ENCODE measurements at regions not wholly inside any gene's neighbourhood (a gene's known extent, or its start where the extent isn't known, plus 50 kb on each side); places are given as distances from the start of the nearest gene placed in this dataset.

DNA sequence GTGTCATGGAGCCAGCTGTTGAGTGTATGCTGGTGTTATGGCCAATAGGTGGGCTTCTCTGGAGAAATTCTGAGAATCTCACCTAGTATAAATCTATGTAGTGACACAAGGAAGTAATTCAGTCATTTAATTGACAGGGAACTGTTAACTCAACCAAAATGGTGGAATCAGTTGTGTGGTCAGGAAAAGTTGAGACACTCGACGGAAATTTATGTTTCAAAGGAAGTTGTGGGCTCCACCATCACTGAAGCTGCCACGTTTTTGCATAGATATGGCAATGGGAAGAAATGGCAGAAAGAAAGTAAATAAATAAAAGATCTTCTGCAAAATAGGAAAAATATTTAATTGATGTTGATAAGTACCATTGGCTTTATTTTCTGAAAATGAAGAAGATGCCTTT lies 84.5 kb downstream of the ATP6V1G3 start:
- Histone ChIP-seq H2BK15ac (ENCODE audit: low read length) (no peak overlapping the region), H2AFZ (ENCODE audit: low read length) (no peak overlapping the region), H2BK5ac (ENCODE audit: low read depth, low read length) (no peak overlapping the region), H3K4me2 (ENCODE audit: insufficient read depth in 1 of 2, low read depth in 2 of 2, low read length in 2 of 2) (no peak overlapping the region), H3K36me3 (ENCODE audit: control insufficient read depth in 2 of 4, insufficient read depth in 4 of 4, low read length in 3 of 4) (no peaks in the 10 kb centered on the region), H3K18ac (ENCODE audit: extremely low read depth, low read length) (no peak overlapping the region), H3K23me2 (ENCODE audit: low read depth, low read length) (no peaks in the 10 kb centered on the region), H3K23ac (ENCODE audit: insufficient read length) (no peak overlapping the region), H2AK5ac (ENCODE audit: low read depth, low read length) (no peak overlapping the region), H3K4me1 (replicated peaks in 1 of 4; ENCODE audit: control insufficient read depth in 3 of 4, insufficient read depth in 4 of 4, low read length in 3 of 4) (no peaks in the 10 kb centered on the region), H3K79me2 (ENCODE audit: control insufficient read depth in 1 of 2, insufficient read depth in 2 of 2, low read length in 2 of 2) (no peaks in the 10 kb centered on the region), H3K79me1 (ENCODE audit: low read depth, low read length) (no peaks in the 10 kb centered on the region), H4K8ac (ENCODE audit: extremely low read depth, insufficient read depth, low read length) (no peak overlapping the region), H3K27ac (ENCODE audit: low read depth, low read length) (no peak overlapping the region), H4K5ac (ENCODE audit: insufficient read length, low read depth, low read length) (no peak overlapping the region), H3K27me3 (replicated peaks in 1 of 4; ENCODE audit: control insufficient read depth in 3 of 4, extremely low read depth in 1 of 4, insufficient read depth in 3 of 4, low read length in 3 of 4) (no peaks in the 10 kb centered on the region), H2BK20ac (ENCODE audit: low read length) (no peak overlapping the region), H3K14ac (ENCODE audit: insufficient read length) (no peak overlapping the region), H3K9me3 (ENCODE audit: insufficient read depth in 2 of 2, low read depth in 1 of 2, low read length in 1 of 2) (no peaks in the 10 kb centered on the region), H3K4me3 (ENCODE audit: extremely low read depth in 1 of 4, insufficient read depth in 2 of 4, low read depth in 3 of 4, low read length in 4 of 4) (no peak overlapping the region), H2BK120ac (replicated peaks; ENCODE audit: low read depth, low read length) (no peak overlapping the region), H4K91ac (replicated peaks; ENCODE audit: insufficient read length, low read length) (no peak overlapping the region), H3K4ac (replicated peaks; ENCODE audit: insufficient read length, low read depth, low read length) (no peak overlapping the region), H3K9ac (replicated peaks in 1 of 4; ENCODE audit: extremely low read depth in 1 of 4, low read depth in 3 of 4, low read length in 3 of 4) (no peak overlapping the region), H3K56ac (replicated peaks; ENCODE audit: insufficient read length, low read depth, low read length) (no peak overlapping the region), H4K20me1 (replicated peaks in 1 of 2; ENCODE audit: control insufficient read depth in 1 of 2, insufficient read depth in 2 of 2, low read length in 2 of 2) (no peaks in the 10 kb centered on the region), H2BK12ac (ENCODE audit: low read depth, low read length) (no peak overlapping the region)
- DNase-seq (ENCODE audit: low read depth in 1 of 2, low spot score in 2 of 2) (no peak), FAIRE-seq (no peak)
- no peak for TF ChIP-seq BCL11A (IDR thresholded peaks at IDR 0.05; ENCODE audit: low read depth in 2 of 2, low read length in 2 of 2)
- TF ChIP-seq SRF (IDR thresholded peaks at IDR 0.05; ENCODE audit: low read depth, low read length), result no peak
- no peak for TF ChIP-seq SP4 (IDR thresholded peaks at IDR 0.05; ENCODE audit: low read length)
- no peak for TF ChIP-seq KDM5A (IDR thresholded peaks at IDR 0.05; ENCODE audit: low read length)
- no peak for TF ChIP-seq CTBP2 (IDR thresholded peaks at IDR 0.05; ENCODE audit: borderline replicate concordance, insufficient read depth, insufficient read length, low read length)
- no peak for TF ChIP-seq TCF12 (IDR thresholded peaks at IDR 0.05; ENCODE audit: low read depth, low read length)
- no peak for TF ChIP-seq RBBP5 (IDR thresholded peaks at IDR 0.05; ENCODE audit: borderline replicate concordance, low read depth, low read length)
- CTCF ChIA-PET (ENCODE audit: partially characterized antibody), result no interaction called here
- WGBS, 2 experiments (ENCODE audit: extremely low coverage in 1 of 2, insufficient coverage in 1 of 2, insufficient read length in 1 of 2, insufficient replicate concordance in 2 of 2, low coverage in 1 of 2, low lambda C conversion rate in 2 of 2, missing lambda C conversion rate in 1 of 2), result 88% methylated on average over 3 of the region's 3 CpGs; no CpG with 5 or more reads in 1 of the 2 experiments
- POLR2A ChIA-PET (ENCODE audit: partially characterized antibody), result no interaction called here

All from H1 (cell line).